GM12878 (cell line): ENCODE measurements at regions not wholly inside any gene's neighbourhood (a gene's known extent, or its start where the extent isn't known, plus 50 kb on each side); places are given as distances from the start of the nearest gene placed in this dataset.
A peak's percentile ranks its signal among the peaks of the same experiment; 100 is the strongest.

Experiments
- ATAC-seq: fragments of 200-7000 bp; cut with Tn5 transposase; 3 replicates; pipeline ENCODE4 v1.9.1; 2020; ENCODE audit warnings: mild to moderate bottlenecking, moderate library complexity
- BruUV-seq: library from RNA; stranded (reverse); fragments of 400-500 nt; replicated peaks from 2 replicates; lab custom pipeline; 2021; lab: Mats Ljungman, UMichigan
- CTCF ChIA-PET: fragments of 300-600 bp; sonication (Branson Sonifier 250); formaldehyde crosslinking; extraction: SDS; loops from one replicate; lab custom pipeline; 2021; ENCODE audit warnings: inconsistent platforms; lab: Yijun Ruan, JAX
- POLR2A ChIA-PET: fragments of 350-600 bp; formaldehyde crosslinking; extraction: SDS; loops from one replicate; lab custom pipeline; 2021; ENCODE audit warnings: inconsistent platforms; lab: Charles Lee
- RAD21 ChIA-PET: fragments of 300-600 bp; sonication (Branson Sonifier 250); formaldehyde crosslinking; loops from one replicate; lab custom pipeline; 2023; ENCODE audit warnings: antibody characterized with exemption; ENCODE audit not compliant: unreplicated experiment; lab: Charles Lee
- SMC1A ChIA-PET: fragments of 300-600 bp; sonication (Branson Sonifier 250); formaldehyde crosslinking; loops from one replicate; lab custom pipeline; 2023; ENCODE audit not compliant: unreplicated experiment, uncharacterized antibody; lab: Charles Lee
- DNase-seq: peaks from one replicate; pipeline ENCODE4 v3.0.0-alpha.2; 2011; ENCODE audit warnings: low read depth, low spot score
- FAIRE-seq: peaks from 3 replicates; lab custom pipeline; 2011; peaks lifted over from hg19 to GRCh38; lab: Jason Lieb, UNC
- H2AFZ ChIP-seq: 2 replicates; pipeline ENCODE4 v1.6.0; 2011; ENCODE audit warnings: low read depth, low read length, control low read depth; ENCODE audit not compliant: control insufficient read depth
- H3K27ac ChIP-seq: 2 replicates; pipeline ENCODE4 v1.5.1; 2011; ENCODE audit warnings: control low read depth; ENCODE audit not compliant: control insufficient read depth, insufficient read depth
- H3K27me3 ChIP-seq, 2 experiments: replicated peaks in 1 of 2; 2 replicates each; pipeline versions ENCODE4 v1.6.0 to v1.6.1; 2011; ENCODE audit warnings: low read length in 1 of 2; ENCODE audit not compliant: control insufficient read depth in 2 of 2, insufficient read depth in 2 of 2
- H3K36me3 ChIP-seq, 2 experiments: 2 replicates each; pipeline ENCODE4 v1.5.1; 2011; ENCODE audit warnings: low read length in 1 of 2; ENCODE audit not compliant: control insufficient read depth in 2 of 2, insufficient read depth in 2 of 2
- H3K4me1 ChIP-seq: 2 replicates; pipeline ENCODE4 v1.6.1; 2011; ENCODE audit warnings: mild to moderate bottlenecking, low read length, moderate library complexity, mixed read lengths; ENCODE audit not compliant: control insufficient read depth, insufficient read depth
- H3K4me2 ChIP-seq: 2 replicates; pipeline ENCODE4 v1.6.0; 2011; ENCODE audit warnings: control low read depth; ENCODE audit not compliant: control insufficient read depth, insufficient read depth
- H3K4me3 ChIP-seq: fragments of 200-600 bp; sonication (generic); 2 replicates; pipeline ENCODE4 v1.5.1; 2016
- H3K79me2 ChIP-seq: 2 replicates; pipeline ENCODE4 v1.6.0; 2011; ENCODE audit warnings: low read length; ENCODE audit not compliant: control insufficient read depth, insufficient read depth
- H3K9ac ChIP-seq: 2 replicates; pipeline ENCODE4 v1.8.0; 2011; ENCODE audit warnings: low read length, control low read depth, mixed read lengths; ENCODE audit not compliant: control insufficient read depth, insufficient read depth
- H3K9me3 ChIP-seq: replicated peaks from 3 replicates; pipeline ENCODE4 v1.5.1; 2011; ENCODE audit warnings: mild to moderate bottlenecking, low read length; ENCODE audit not compliant: control insufficient read depth, insufficient read depth
- H4K20me1 ChIP-seq: 2 replicates; pipeline ENCODE4 v1.6.0; 2011; ENCODE audit not compliant: control insufficient read depth, insufficient read depth
- CBX3 ChIP-seq: fragments of 200-600 bp; sonication (generic); IDR thresholded peaks from 2 replicates; pipeline ENCODE4 v1.6.1; 2016; ENCODE audit warnings: low read depth, borderline replicate concordance
- ELK1 ChIP-seq: IDR thresholded peaks from 2 replicates; pipeline ENCODE4 v1.6.1; 2012; ENCODE audit warnings: low read depth, low read length, improper control_type of control experiment
- FOS ChIP-seq: IDR thresholded peaks from 3 replicates; pipeline ENCODE4 v1.6.1; 2011; ENCODE audit warnings: borderline replicate concordance; ENCODE audit not compliant: insufficient read length; ENCODE audit errors: extremely low read depth
- NFXL1 ChIP-seq: fragments of 450-650 bp; IDR thresholded peaks from 2 replicates; pipeline ENCODE4 v1.6.1; 2017; ENCODE audit warnings: antibody characterized with exemption, mild to moderate bottlenecking, borderline replicate concordance
- PKNOX1 ChIP-seq: fragments of 450-650 bp; IDR thresholded peaks from 2 replicates; pipeline ENCODE4 v1.6.1; 2016; ENCODE audit warnings: mild to moderate bottlenecking
- RAD21 ChIP-seq: IDR thresholded peaks from 2 replicates; pipeline ENCODE4 v1.6.1; 2011; ENCODE audit warnings: mild to moderate bottlenecking, low read depth, low read length, moderate library complexity; ENCODE audit not compliant: insufficient read depth
- RB1 ChIP-seq: fragments of 450-650 bp; formaldehyde crosslinking; IDR thresholded peaks from 2 replicates; pipeline ENCODE4 v1.6.1; 2017; ENCODE audit warnings: mild to moderate bottlenecking, borderline replicate concordance
- RFX5 ChIP-seq: IDR thresholded peaks from 2 replicates; pipeline ENCODE4 v1.6.1; 2011; ENCODE audit warnings: low read depth, low read length, improper control_type of control experiment
- SPI1 ChIP-seq: IDR thresholded peaks from 2 replicates; pipeline ENCODE4 v1.6.1; 2011; ENCODE audit warnings: low read depth, mild to moderate bottlenecking, low read length, moderate library complexity, borderline replicate concordance; ENCODE audit not compliant: insufficient read depth
- SUZ12 ChIP-seq: fragments of 200-600 bp; sonication (generic); IDR thresholded peaks from one replicate; pipeline ENCODE4 v1.6.1; 2018; ENCODE audit warnings: antibody characterized with exemption, mild to moderate bottlenecking; ENCODE audit not compliant: unreplicated experiment
- ZNF207 ChIP-seq: fragments of 450-650 bp; IDR thresholded peaks from 2 replicates; pipeline ENCODE4 v1.6.1; 2014; ENCODE audit warnings: antibody characterized with exemption, mild to moderate bottlenecking, borderline replicate concordance
- ZNF384 ChIP-seq: IDR thresholded peaks from 2 replicates; pipeline ENCODE4 v1.6.1; 2012; ENCODE audit warnings: low read depth, mild to moderate bottlenecking, low read length, improper control_type of control experiment, borderline replicate concordance
- WGBS: methylation state at CpG from one replicate; pipeline ENCODE4 v1.1.6; 2016; ENCODE audit warnings: low lambda C conversion rate; ENCODE audit not compliant: insufficient replicate concordance, insufficient coverage; ENCODE audit errors: missing lambda C conversion rate; 5-methylcytosine and 5-hydroxymethylcytosine counted together
- in situ Hi-C: fragments of 300-500 bp; cut with MboI; formaldehyde crosslinking; loops from 9 replicates; pipeline ENCODE4 v1.14.3; 2018; ENCODE audit warnings: mixed read lengths
- intact Hi-C: fragments of 100-400 bp; cut with micrococcal nuclease; formaldehyde crosslinking; loops from one replicate; pipeline ENCODE4 v1.14.2; 2022; ENCODE audit not compliant: unreplicated experiment
- TF ChIP-seq, protein P1 (sequence below): IDR thresholded peaks from 2 replicates; pipeline ENCODE4 v1.6.1; 2011; ENCODE audit warnings: borderline replicate concordance, low read depth, mild to moderate bottlenecking, moderate library complexity, mixed read lengths, low read length; ENCODE audit not compliant: insufficient read depth; ENCODE audit errors: extremely low read length
- TF ChIP-seq, protein P2 (sequence below): IDR thresholded peaks from 2 replicates; pipeline ENCODE4 v1.6.1; 2011; ENCODE audit warnings: low read depth, low read length, improper control_type of control experiment, borderline replicate concordance

- TF ChIP-seq ZNF384 = no peak
- peak; percentile 67; the same call in 1 of the 2 replicates for TF ChIP-seq SPI1
- no peak for TF ChIP-seq NFXL1
- TF ChIP-seq RFX5 = no peak
- TF ChIP-seq, protein P1, sequence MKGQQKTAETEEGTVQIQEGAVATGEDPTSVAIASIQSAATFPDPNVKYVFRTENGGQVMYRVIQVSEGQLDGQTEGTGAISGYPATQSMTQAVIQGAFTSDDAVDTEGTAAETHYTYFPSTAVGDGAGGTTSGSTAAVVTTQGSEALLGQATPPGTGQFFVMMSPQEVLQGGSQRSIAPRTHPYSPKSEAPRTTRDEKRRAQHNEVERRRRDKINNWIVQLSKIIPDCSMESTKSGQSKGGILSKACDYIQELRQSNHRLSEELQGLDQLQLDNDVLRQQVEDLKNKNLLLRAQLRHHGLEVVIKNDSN = no peak
- TF ChIP-seq SUZ12 = no peak
Observed at GRCh38 chr5:174832811-174833210, 108.4 kb downstream of the MSX2 start.

DNA sequence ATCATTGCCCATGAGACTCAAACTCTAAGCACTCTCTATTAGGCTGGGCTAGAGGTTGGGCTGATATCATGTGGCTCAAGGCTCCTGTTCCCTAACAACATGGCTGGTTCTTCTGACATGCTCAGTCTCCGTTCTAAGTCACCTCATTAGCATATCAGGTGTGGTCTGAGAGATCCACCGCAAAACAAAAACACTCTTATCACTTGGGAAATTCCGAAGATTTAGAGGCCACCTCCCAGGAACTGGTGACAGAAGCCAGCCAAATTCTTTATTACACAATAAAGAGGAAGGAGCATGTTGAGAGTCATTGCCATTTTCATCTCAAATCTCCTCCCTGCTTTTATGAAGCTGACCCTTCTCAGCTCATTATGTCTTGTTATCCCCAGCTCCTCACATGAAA is 107.6 kb downstream of the MSX2 start:
- Histone ChIP-seq H3K79me2 (no peaks in the 10 kb centered on the region), H3K9me3 (no peaks in the 10 kb centered on the region; the same call in 2 of the 3 replicates), H3K27me3 (no peaks in the 10 kb centered on the region), H3K4me2 (no peak overlapping the region), H2AFZ (no peak overlapping the region), H3K27ac (no peak overlapping the region), H3K4me3 (no peak overlapping the region), H4K20me1 (no peaks in the 10 kb centered on the region), H3K4me1 (no peaks in the 10 kb centered on the region), H3K36me3 (no peaks in the 10 kb centered on the region), H3K9ac (no peak overlapping the region)
- ATAC-seq (no peak), FAIRE-seq (no peak), DNase-seq (no peak)
- intact Hi-C loops = no loop called here
- ChIA-PET POLR2A (no interaction called here), CTCF (no interaction called here), RAD21 (no interaction called here), SMC1A (no interaction called here)
- in situ Hi-C loops = no loop called here
- no TSS peak for BruUV-seq
- WGBS = 41% methylated on average over 3 of the region's 3 CpGs
- no peak for TF ChIP-seq PKNOX1
- TF ChIP-seq RB1 = no peak
- no peak for TF ChIP-seq RAD21
- TF ChIP-seq CBX3 = no peak
- TF ChIP-seq FOS = no peak
- TF ChIP-seq, protein P2, sequence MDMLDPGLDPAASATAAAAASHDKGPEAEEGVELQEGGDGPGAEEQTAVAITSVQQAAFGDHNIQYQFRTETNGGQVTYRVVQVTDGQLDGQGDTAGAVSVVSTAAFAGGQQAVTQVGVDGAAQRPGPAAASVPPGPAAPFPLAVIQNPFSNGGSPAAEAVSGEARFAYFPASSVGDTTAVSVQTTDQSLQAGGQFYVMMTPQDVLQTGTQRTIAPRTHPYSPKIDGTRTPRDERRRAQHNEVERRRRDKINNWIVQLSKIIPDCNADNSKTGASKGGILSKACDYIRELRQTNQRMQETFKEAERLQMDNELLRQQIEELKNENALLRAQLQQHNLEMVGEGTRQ = no peak
- no peak for TF ChIP-seq SPI1
- no peak for TF ChIP-seq ELK1
- no peak for TF ChIP-seq ZNF207

More at GRCh38 chr5:174832811-174833210, 108.4 kb downstream of the MSX2 start:
- BruUV-seq = no TSS peak
- ATAC-seq (no peak), DNase-seq (no peak), FAIRE-seq (no peak)
- SMC1A ChIA-PET = no interaction called here
- H3K4me3 ChIP-seq = no peak overlapping the region
- H3K9ac ChIP-seq = no peak overlapping the region
- no peak overlapping the region for H3K27ac ChIP-seq
- RAD21 ChIA-PET = no interaction called here
- no peaks in the 10 kb centered on the region; the same call in 2 of the 3 replicates for H3K9me3 ChIP-seq
- CTCF ChIA-PET = no interaction called here
- H2AFZ ChIP-seq = no peak overlapping the region
- H3K79me2 ChIP-seq = no peaks in the 10 kb centered on the region
- H3K4me1 ChIP-seq = no peaks in the 10 kb centered on the region
- POLR2A ChIA-PET = no interaction called here
- in situ Hi-C loops (no loop called here), intact Hi-C loops (no loop called here)
- H4K20me1 ChIP-seq = no peaks in the 10 kb centered on the region
- no peaks in the 10 kb centered on the region for H3K36me3 ChIP-seq
- WGBS = 0% methylated on average over 2 of the region's 2 CpGs
- H3K27me3 ChIP-seq = no peaks in the 10 kb centered on the region
- no peak overlapping the region for H3K4me2 ChIP-seq
